CD4-positive, alpha-beta T cell treated with Interleukin-2 at 100 ng/mL for 4 hours (primary cell): ENCODE measurements at regions not wholly inside any gene's neighbourhood (a gene's known extent, or its start where the extent isn't known, plus 50 kb on each side); places are given as distances from the start of the nearest gene placed in this dataset.
"Not testable (repeated sequence)": the region's sequence is repeated elsewhere in the genome, so short reads cannot be mapped to it uniquely, and the experiment has no call there.

ENCODE experiments used
- DNase-seq: peaks from one replicate; pipeline ENCODE4 v3.0.0-alpha.2; 2020; ENCODE audit warnings: low spot score

- no peak for DNase-seq
Observed at GRCh38 chrX:125198546-125198945, 121.1 kb upstream of the TEX13C start.

- no peak for DNase-seq
Observed at GRCh38 chrX:125202591-125203248, 117.0 kb upstream of the TEX13C start.

- DNase-seq, result no peak
Observed at GRCh38 chrX:125203365-125203736, 116.3 kb upstream of the TEX13C start.

- no peak for DNase-seq
Observed at GRCh38 chrX:125203737-125204578, 115.7 kb upstream of the TEX13C start.

- DNase-seq, result no peak
Observed at GRCh38 chrX:125204681-125205132, 115.0 kb upstream of the TEX13C start.

GRCh38 chrX:125205133-125205917, 114.3 kb upstream of the TEX13C start:
- no peak for DNase-seq

- DNase-seq, result no peak
Observed at GRCh38 chrX:125205918-125206665, 113.6 kb upstream of the TEX13C start.

GRCh38 chrX:125210146-125210545, 109.5 kb upstream of the TEX13C start:
- no peak for DNase-seq

GRCh38 chrX:125219852-125220251, 99.8 kb upstream of the TEX13C start:
- no peak for DNase-seq

- DNase-seq, result no peak
Observed at GRCh38 chrX:125236955-125237354, 82.7 kb upstream of the TEX13C start.

- no peak for DNase-seq
Observed at GRCh38 chrX:125248931-125249330, 70.7 kb upstream of the TEX13C start.

- not testable (repeated sequence) for DNase-seq
Observed at GRCh38 chrX:125255759-125256158, 63.9 kb upstream of the TEX13C start.

- no peak for DNase-seq
Observed at GRCh38 chrX:125262836-125263235, 56.8 kb upstream of the TEX13C start.

- DNase-seq, result no peak
Observed at GRCh38 chrX:125266153-125266660, 53.5 kb upstream of the TEX13C start.
